ENCODE measurements at regions not wholly inside any gene's neighbourhood (a gene's known extent, or its start where the extent isn't known, plus 50 kb on each side); places are given as distances from the start of the nearest gene placed in this dataset.

GRCh38 chr13:34521171-34521570 lies 420.9 kb upstream of the NBEA start:
- TF ChIP-seq, protein P1, sequence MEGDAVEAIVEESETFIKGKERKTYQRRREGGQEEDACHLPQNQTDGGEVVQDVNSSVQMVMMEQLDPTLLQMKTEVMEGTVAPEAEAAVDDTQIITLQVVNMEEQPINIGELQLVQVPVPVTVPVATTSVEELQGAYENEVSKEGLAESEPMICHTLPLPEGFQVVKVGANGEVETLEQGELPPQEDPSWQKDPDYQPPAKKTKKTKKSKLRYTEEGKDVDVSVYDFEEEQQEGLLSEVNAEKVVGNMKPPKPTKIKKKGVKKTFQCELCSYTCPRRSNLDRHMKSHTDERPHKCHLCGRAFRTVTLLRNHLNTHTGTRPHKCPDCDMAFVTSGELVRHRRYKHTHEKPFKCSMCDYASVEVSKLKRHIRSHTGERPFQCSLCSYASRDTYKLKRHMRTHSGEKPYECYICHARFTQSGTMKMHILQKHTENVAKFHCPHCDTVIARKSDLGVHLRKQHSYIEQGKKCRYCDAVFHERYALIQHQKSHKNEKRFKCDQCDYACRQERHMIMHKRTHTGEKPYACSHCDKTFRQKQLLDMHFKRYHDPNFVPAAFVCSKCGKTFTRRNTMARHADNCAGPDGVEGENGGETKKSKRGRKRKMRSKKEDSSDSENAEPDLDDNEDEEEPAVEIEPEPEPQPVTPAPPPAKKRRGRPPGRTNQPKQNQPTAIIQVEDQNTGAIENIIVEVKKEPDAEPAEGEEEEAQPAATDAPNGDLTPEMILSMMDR (conservative IDR thresholded peaks at IDR 0.05; ENCODE audit: low read length) = no peak
- no peak for TF ChIP-seq EZH2phosphoT487 (IDR thresholded peaks at IDR 0.05; ENCODE audit: borderline replicate concordance)
